ENCODE measurements at regions not wholly inside any gene's neighbourhood (a gene's known extent, or its start where the extent isn't known, plus 50 kb on each side); places are given as distances from the start of the nearest gene placed in this dataset.
"Not testable (repeated sequence)": the region's sequence is repeated elsewhere in the genome, so short reads cannot be mapped to it uniquely, and the experiment has no call there.

DNA sequence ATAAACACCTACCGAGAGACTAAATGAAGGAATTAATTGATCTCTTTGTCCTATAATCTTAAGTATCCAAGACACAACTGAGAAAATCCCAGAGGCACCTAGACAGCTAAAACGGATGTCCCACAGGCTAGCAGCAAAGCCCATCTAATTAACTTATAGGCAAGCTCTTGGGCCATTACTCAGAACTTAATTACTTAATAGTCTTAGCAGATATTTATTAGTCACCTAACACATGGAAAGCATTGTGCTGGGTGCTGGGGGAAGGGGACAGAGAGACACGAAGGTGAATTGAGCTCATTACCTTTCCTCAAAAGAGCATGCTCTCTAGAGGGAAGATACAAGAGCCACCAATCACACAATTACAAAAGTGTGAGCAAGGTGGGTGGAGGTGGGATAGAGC, 189.8 kb upstream of the PROK2 start:
- DNase-seq (ENCODE audit: low read depth) = no peak

DNA sequence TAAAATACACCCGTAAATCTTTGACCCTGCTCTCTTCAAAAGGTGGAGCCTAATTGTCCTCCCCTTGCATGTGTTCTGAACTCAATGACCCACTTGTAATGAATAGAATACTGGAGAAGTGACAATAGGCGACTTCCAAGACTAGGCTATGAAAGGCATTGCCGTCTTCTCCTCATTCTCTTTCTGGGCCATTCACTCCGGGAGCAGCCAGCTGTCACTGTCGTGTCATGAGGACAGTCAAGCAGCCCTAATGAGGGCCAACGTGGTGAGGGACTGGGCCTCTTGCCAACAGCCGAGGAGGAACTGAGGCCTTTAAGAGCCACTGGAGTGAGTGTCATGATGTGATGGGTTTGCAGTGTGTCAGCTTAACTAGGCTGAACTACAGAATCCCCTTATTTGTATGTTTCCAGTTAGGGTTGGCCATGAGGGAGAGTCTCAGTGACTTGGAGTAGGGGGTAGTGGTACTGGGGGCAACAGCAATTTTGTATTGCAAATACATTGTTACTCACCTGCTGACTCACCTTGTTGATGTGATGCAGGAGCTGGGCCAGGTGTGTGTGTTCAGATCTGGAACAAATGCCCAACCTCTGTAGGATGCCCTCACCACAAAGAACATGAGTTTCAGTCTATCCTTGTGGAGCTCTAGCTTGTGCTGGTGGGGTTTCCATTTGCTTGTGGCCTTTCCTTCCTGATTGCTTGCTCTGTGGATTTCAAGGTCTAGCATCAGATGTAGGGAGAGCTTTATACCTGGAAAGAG, 188.5 kb upstream of the PROK2 start:
- DNase-seq (ENCODE audit: low read depth) = no peak

DNA sequence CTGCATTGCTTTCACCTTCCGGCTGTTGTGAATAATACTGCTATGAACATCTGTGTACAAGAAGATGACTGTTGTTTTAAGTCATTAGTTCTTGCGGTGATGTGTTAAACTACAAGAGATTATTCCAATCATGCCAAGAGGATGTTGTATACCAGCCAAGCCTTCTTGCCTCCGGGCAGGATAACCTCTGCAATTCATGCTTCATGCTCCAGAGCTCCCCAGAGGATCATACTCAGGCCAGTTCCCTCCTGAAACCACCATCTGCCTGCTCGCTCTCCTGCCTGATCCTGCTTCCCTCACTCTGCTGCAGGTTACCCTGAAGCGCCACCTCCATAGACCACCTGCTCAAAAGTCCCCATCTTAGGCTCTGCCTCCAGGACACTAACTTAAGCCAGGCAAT, 187.1 kb upstream of the PROK2 start:
- peak; percentile 87 for DNase-seq (ENCODE audit: low read depth)

DNA sequence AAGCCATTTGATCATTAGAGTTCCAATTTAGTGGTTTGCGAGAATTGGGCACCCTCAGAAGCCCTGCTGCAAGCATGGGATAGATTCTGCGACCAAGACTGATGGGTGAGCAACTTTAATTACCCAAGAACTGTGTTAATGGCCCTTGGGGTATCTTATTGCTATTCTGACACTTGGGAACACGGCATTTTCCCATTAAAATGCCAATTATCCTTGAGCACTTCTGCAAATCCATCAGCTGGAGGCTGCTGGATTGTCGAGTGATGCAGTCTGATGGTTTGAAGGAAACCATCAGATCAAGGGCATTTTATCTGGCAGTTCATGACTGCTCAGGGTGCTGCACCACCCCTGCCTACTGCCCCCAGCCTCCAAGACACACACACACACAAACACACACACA, 183.6 kb upstream of the PROK2 start:
- no peak for DNase-seq (ENCODE audit: low read depth)

DNA sequence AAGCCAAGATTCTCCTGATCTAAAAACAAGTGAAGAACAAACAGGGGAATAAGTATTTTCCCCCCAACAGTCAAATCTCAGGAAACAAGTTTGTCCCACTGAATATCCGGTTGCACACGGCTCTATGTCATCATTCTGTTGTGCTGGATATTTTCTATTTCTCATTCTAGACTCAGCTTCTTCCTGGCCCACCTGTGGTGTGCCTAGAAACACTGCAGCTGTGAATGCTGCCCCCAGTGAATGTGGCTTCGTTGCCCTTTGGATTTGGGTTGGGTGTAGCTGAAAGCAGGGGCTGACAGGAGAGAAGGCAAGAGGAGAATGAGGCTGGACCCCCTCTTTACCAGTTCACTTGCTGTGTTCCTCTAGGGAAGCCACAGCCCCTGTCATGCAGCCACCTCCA, 181.2 kb upstream of the PROK2 start:
- DNase-seq (ENCODE audit: low read depth) = no peak

DNA sequence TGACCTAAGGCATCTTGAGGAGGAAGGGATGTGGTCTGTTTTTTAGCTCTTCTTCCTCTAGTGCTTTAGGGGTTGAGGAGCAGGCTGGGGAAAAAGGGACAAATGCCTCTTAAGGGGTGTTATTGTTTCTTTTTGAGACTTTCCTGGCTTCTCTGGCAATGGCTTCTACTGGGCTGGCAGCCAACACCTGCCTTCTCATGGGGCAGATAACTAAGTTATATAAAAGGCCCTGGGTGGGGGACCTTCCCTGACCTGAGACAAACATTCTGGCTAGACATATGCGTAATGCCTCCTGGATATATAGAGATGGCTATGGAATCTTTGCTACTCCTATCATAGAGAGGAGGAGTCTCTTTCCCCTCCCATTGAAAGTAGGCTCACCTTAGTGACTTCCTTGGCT, 179.2 kb upstream of the PROK2 start:
- DNase-seq (ENCODE audit: low read depth) = no peak

DNA sequence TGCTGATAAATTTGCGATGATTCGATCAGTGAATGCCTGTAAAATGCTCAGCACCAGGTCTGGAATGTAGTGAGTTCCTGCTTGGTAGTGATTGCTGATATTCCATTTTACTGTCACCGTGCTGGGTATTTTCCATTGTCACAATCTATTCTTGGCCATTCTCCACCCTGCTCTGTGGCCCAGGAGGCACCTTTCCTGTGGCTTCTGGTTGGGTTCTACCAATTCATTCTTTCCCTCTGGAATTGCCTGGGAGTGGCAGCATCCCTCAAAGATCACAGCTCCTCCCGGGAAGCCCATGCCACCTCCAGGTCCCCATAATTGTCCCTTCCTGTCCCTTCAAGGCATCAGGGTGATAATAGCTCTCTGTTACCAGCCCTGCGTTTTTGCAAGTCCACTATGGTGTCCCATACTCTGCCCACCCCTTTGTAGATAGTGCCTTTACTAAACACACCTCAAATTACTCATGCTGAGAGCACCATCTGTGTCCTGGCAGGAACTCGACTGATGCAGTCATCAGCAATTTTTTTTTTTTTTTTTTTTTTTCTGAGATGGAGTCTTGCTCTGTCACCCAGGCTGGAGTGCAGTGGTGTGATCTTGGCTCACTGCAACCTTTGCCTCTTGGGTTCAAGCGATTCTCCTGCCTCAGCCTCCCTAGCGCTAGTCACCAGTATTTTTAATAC, 177.8 kb upstream of the PROK2 start:
- peak; percentile 59 for DNase-seq (ENCODE audit: low read depth)

DNA sequence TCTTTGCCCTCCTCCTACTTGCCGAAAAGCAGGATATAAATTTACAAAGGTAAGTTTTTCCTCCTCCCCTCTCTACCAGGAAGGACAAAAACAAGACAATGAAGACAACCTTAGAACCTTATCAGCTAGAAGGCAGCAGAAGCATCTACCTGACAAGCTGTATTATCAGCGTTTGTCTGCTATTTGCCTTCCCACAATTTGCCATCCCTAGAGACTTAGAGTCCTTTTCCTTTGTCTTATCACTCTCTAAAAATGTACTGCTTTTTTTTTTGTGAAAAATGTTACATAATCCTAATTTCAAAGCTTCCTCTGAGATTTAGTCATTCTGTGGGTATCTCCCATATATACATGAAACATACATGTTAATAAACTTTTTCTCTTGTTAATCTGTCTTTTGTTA, 176.9 kb upstream of the PROK2 start:
- no peak for DNase-seq (ENCODE audit: low read depth)

DNA sequence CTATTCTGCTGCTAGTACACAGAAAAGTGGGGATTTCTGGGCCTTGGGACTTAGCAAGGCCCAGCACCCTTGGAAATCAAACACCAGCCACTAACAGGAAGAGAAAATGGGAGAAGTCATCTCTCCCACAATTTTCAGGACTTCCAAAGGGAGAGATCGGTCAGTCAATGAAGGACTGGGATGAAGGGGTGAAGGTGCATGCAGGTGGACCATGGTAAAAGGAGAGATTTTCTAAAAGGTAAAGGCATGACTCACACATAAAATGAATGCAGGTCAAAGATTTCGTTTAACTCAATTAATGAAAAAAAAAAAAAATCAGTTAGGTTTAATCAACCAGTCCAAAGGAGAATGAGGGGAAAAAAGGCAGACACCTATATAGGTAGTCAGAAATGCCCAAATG, 176.4 kb upstream of the PROK2 start:
- no peak for DNase-seq (ENCODE audit: low read depth)

DNA sequence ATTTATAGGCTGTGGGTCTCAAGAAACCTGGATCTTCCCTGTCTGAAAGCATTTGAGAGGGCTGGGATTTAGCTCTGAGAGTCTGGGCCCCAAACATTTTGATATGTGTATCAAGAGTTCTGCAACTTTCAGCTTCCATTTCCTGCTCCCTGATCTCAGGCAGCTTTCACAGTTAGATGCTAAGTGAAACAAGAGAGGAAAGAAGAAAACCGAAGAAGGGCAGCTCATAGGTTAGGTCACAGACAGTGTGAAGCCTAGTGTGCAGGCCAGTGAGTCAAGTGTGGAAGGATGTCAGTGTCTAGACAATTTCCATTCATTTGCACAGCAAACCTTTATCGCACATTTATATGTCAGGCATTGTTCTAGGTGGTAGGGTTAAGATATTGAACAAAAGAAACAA, 173.6 kb upstream of the PROK2 start:
- DNase-seq (ENCODE audit: low read depth) = no peak

DNA sequence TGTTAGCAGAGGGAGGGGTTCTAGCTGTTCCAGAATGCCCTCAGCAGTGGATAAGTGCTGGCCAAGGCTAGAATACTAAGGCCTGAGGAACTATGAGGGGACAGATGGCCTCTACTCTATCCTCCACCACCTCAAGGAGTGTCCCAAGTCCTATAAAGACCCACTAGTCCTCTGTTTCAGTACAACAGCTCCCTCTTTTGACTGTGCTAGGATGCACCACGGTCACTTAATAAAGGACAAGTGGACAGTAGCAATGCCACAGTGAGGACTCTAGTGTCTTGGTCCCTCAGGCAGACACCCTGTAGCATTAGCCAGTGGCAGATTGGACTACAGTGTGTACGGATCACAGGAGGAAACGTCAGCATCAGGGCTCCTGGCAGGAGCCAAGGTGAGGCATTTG, 171.8 kb upstream of the PROK2 start:
- no peak for DNase-seq (ENCODE audit: low read depth)

DNA sequence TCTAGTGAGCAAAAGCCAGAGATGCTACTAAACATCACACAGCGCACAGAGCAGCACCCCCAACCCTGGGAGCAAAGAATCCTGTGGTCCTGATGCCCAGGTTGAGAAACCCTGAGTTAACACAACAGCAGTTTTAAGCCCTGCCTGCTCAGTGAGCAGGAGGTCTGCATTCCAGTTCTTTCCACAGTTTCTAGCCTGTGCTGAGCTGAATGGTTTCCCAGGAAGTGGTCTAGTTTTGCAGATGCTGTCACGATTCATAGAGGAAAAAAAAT, 171.1 kb upstream of the PROK2 start:
- DNase-seq (ENCODE audit: low read depth) = no peak

DNA sequence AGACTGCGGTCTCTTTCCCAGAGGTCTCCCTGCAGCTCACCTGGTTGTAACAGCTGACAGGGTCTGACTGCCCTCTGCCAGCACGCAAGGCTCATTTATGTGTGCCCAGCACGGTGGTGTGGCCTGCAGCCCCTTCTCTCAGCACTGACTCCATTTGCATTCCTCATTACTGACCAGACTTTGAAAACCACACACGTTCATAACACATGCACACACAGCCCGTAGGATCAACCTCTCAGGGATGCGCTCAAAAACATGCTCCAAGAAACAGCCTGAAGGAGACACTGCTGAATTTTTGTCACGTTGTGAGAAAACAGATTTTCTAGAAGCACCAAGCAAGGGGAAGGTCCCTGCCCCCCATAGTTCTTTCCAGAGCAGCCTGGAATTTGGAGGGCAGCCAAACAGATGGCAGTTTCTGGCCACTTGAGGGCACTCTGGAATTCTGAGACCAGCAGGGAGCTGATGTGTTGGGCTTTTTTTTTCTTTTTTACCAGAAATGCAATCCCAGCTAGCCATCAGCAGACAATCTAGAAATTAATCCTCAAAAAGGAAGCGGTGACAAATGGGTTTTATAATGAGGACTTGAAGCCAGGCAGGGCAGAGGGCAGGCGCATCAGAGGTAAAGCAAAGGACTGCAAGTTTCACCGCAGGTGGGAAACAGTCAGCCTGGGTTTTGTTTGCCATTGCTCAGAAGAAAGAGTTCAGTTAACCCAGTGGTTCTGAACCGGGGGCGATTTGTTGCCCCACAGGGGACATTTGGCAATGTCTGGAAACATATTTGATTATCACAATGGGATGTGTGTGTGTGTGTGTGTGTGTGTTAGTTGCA, 170.5 kb upstream of the PROK2 start:
- peak; percentile 86 for DNase-seq (ENCODE audit: low read depth)

DNA sequence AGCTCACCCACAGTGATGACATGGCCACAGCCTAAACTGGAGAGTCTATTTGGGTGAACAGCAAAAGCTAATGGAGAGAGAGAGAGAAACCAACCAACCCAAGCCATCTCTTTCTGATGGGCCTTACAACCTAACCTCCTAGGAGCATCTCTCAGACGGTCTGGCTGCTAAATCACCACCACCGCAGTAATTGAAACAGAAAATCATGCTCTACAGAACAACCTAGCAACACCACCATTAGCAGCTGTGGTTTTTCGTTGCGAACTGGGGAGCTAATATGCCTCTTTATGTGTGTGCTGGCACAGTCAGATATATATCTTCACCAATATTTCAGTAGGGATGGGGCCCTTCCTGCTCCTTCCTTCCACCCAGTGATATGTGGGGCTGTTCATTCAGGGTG, 166.9 kb upstream of the PROK2 start:
- DNase-seq (ENCODE audit: low read depth) = no peak

DNA sequence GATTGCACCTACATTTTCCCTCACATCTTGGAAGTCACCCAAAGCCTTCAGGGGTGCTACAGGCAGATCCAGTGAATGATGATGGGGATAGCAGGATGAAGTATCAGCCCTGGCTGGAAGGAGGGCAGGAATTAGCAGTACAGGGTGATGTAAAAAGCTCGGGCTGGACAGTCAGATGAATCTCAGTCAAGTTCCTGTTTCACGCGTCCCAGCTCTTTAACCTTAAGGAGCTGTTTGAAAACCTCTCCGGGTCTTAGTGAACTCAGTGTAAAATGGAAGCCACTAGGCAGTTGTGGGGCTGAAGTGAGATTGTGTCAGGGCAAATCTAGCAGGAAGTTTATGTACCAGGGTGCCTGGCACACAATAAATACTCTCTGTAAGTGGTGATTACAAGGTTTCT, 166.4 kb upstream of the PROK2 start:
- no peak for DNase-seq (ENCODE audit: low read depth)

DNA sequence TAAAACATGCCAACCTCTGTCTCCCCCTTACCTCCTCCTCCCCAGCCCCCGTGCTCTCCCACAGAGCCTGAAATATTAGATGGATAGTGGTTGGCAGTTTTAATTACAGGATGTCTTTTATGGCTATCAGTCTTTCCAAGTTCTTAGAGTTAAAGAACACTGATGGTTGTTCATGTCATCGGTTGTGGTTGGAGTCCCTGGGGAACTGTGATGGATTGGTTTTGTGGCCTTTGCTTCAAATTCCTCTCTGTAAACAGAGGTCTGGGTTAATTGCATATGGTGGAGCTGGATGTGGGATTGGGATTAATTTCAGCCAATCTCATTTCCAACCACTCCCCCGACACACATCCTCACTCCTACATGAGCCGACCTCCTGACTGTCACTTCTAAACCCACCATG, 164.5 kb upstream of the PROK2 start:
- peak; percentile 89 for DNase-seq (ENCODE audit: low read depth)

DNA sequence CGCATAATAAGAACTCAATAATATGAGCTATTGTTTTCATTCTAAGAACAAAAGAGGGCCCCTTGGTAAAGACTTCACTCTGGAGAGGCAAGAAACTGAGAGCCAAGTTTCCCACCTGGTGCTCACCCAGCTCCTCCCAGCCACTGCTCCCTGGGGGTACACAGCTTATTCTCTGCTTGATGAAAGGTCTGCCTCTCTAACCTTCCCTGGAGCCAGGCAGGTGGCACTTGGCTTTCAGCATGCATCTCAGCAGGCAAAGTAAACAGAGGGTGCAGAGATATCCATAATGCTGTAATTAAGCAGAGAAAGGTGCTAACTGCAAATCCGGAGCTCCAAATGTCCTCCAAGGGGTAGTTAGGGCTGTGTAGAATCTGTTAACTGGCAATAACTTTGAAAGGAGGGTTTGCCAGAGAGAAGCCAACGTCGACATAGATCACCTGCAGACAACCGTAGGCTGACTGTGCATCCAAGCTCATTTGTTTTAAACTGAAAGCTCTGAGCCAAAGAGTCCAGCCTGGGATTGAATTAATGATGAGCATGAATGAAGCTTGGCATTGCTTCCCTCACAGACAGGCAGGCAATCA, 159.6 kb upstream of the PROK2 start:
- no peak for DNase-seq (ENCODE audit: low read depth)

DNA sequence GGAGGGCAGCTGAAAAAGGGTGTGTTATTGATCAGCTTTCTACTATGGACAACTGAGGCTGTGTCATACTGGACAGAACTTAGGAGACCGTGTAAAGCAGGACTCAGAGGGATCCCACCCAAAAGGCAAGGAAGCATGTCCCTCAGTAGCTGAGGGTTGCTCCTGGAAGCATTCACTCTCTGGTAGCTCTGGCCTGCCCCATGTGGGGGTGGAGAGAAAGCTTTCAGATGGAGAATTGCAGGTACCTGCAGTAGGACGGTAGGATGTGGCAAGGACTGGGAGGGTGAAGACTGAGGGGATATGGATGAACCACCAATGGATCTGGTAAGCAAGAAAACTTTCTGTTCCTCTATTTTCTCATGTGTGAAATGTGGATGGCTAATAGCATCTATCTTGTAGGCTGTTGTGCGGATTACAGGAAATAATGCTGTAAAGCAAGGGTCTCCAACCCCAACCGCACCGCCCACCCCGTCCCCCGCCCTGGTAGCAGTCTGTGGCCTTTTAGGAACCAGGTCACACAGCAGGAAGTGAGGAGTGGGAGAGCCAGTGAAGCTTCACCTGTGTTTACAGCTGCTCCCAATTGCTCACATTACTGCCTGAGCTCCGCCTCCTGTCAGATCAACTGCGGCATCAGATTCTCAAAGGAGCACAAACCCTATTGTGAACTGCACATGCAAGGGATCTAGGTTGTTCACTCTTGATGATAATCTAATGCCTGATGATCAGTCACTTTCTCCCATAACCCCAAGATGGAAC, 157.7 kb upstream of the PROK2 start:
- no peak for DNase-seq (ENCODE audit: low read depth)

DNA sequence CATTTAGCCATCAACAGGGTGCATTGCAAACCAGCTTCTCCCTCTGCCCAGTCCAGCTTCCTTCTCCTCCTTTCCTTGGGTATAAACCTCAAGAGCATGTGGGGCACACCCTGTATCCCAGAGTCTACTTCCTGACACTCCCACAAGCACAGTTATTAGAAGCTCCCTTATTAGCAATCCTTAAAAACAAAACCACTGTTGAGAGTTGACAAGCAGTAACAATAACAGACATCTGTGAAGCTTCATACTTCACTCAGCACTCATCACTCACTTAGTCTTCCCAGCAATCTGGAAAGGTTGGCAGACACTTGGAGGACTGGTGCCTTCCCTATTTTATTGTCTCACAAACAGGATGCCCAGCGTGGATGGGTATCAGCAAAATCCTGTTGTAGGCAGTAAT, 155.5 kb upstream of the PROK2 start:
- no peak for DNase-seq (ENCODE audit: low read depth)

DNA sequence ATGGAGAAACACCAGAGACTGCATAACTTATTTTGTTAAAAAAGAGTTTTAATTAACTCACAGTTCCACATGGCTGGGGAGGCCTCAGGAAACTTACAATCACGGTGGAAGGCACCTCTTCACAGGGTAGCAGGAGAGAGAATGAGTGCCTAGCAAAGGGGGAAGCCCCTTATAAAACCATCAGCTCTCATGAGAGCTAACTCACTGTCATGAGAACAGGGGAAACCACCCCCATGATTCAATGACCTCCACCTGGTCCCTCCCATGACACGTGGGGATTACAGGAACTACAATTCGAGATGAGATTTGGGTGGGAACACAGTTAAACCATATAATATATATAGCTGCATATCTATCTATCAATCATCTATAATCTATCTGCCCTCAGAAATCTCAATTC, 153.1 kb upstream of the PROK2 start:
- DNase-seq (ENCODE audit: low read depth) = not testable (repeated sequence)

DNA sequence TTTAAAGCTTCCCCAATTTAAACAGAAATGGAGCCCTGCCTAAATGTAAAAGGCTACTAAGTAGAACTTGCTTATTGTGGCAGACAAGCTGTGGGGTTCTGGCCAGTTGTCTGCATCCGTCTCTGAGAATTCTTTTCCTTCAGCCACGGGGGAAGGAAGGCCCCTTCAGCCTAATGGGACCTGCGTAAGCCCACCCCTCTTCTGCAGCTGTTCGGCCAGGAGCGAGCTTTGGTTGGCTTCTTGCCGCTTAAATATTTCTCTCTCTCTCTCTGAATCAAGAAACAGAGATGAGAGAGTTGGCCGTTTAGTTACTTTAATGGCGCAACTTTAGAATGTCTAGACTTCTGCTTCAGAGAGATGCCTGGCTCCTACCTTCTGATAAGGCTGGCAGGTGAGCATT, 151.7 kb upstream of the PROK2 start:
- no peak for DNase-seq (ENCODE audit: low read depth)
